Left kidney (tissue), 1 donor: ENCODE measurements at regions not wholly inside any gene's neighbourhood (a gene's known extent, or its start where the extent isn't known, plus 50 kb on each side); places are given as distances from the start of the nearest gene placed in this dataset.
"Not testable (repeated sequence)": the region's sequence is repeated elsewhere in the genome, so short reads cannot be mapped to it uniquely, and the experiment has no call there.

Source experiments
- DNase-seq: peaks from one replicate; pipeline ENCODE4 v3.0.0-alpha.2; 2013

GRCh38 chr2:132220589-132220988, 58.8 kb upstream of the ANKRD30BL start:
- DNase-seq = not testable (repeated sequence)

GRCh38 chr2:132221886-132222285, 60.1 kb upstream of the ANKRD30BL start:
- not testable (repeated sequence) for DNase-seq

DNA sequence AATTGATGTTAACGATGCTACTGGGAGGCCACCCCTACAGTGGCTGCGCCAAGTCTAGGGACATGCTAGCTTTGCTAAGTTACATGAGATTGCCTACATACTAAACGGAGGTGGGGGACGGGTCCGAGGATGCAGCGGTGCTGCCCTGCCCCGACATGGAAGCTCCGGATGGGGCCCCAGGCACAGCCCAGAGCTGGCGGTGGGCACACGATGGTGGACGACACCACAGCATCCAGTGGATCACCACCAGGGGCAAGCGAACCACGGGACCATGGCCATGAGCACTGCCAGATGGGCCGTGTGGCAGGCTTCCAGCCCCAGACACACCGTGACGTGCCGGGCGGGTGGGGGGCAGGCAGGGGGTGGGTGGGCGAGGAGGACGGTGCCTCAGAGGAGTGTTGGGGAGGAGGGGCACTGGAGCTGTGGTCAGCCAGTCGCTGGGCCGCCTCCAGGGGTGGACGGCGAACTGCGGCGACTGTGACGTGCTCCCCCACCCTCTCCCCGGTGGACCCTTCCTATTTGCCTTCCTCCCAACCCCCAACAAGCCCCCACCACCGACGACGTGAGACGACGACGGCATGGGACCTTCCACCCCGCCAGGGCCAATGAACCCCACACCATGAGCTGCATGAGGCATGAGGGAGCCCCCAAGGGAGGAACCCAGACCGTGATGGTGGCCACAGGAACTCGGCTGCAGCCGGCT, 90.6 kb upstream of the ANKRD30BL start:
- no peak for DNase-seq

- no peak for DNase-seq
These were observed 91.1 kb upstream of the ANKRD30BL start for GRCh38 chr2:132252894-132253264.

DNA sequence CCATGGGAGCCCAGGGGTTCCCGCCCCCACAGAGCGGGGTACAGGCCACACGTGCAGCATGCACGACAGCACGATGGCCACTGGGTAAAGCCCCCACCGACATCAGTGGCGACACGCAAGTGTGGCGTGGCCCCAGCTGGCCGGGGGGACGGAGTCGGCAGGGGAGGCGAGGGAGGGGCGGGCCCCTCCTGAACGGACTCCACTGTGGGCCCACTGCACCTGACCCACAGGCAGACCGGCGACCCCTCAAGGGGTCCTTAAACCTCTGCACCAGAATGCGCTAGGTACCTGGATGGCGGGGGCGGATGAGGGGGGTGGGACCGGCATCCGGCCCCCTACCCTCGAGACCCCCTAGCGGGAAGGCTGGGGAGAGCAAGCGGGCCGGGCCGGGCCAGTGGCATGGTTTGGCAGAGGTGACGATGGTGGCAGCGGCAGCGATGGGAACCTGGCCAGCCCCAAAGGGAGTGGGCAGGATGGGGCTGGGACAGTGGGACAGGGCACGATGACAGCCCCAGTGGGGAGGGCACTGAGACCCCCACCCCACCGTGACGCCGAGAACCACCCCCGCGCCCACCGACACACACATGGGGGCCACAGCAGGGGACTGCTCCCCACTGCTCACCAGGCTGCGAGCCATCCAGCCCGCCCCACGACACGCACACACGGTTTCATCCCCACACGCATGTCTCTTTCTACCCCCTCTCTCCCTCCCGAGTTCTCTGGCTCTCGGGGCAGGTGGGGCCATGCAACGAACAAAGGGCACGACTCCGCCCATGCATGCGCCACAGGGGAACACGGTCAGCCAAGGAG, 91.9 kb upstream of the ANKRD30BL start:
- DNase-seq = no peak

GRCh38 chr2:132254306-132254919, 92.7 kb upstream of the ANKRD30BL start:
- not testable (repeated sequence) for DNase-seq

DNA sequence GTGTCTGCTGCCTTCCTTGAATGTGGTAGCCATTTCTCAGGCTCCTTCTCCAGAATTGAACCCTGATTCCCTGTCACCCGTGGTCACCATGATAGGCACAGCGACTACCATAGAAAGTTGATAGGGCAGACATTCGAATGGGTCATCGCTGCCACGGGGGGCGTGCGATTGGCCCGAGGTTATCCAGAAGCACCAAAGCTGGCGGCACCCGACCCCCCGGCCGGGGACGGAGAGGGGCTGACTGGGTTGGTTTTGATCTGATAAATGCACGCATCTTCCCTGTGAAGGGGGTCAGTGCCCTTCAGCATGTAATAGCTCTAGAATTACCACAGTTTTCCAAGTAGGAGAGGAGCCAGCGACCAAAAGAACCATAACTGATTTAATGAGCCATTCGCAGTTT, 94.0 kb upstream of the ANKRD30BL start:
- DNase-seq = no peak

DNA sequence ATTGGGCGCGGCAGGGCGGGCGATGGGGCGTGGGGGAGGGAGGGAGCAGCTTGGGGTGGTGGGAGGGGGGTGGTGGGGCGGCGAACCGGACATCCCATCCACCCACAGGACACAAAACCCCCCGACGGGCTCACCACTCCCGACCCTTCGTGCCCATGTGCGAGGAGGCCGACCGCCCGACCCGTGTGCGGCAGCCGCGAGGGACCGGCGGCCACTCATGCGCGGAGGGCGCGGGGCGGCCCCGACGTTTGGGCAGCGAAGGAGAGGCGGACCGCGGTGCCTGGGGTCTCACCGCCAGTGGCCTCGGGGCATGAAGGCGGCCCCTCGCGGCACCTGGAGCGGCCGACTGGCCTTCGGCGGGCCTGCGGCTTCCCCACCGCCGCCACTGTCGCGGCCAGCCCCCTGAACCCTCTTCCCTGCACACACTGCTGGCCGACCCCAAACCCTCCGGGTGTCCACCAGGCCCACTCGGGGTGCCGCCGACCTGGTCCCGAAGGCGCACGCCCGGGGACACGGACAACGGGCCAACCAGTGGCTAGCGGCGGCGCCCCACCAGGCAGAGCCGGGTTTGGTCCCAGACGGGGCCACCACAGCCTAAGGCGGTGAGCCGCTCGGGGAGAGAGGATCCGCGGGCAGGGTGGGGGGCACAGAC, 94.6 kb upstream of the ANKRD30BL start:
- no peak for DNase-seq

- DNase-seq = not testable (repeated sequence)
These were observed 95.2 kb upstream of the ANKRD30BL start for GRCh38 chr2:132256903-132257300.

DNA sequence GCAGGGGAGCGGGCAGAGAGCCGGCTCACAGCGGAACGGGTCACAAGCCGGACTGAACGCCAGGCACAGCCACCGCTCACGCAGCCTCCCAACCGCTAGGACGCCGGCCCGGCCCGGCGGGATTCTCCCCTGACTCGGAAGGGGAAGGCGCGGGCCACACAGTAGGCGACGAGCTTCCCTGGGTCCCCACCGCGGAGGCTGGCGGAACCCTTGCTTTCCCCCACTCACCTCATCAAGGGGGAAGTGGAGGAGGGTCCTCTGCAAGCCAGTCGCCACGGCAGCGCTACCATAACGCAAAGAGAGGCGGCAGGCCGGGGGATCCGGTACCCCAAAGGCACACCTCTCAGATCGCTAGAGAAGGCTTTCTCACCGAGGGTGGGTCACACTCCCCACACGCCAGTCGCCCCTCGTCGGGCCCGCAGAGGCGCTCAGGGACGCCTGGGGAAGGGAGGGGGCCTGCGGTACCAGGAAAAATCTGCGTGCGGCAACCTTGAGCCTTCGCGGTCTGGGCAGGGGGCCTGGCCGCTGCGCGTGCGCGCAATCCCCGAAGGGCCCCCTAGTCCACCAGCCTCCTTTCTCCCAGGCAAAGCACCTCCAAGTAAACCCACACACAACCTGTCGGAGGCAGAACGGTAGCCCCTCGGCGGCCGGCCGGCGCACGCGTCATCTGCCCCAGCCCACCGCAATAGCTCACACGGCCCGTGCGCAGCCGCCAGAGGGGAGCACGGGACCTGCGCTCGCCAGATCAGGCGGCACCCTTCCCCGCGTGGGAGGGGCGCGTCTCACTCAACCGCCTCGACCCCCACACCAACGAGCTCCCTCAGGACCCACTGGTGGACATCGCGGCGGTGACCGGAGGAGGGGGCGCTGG, 95.8 kb upstream of the ANKRD30BL start:
- peak; percentile 35 for DNase-seq

GRCh38 chr2:132259276-132259675, 97.5 kb upstream of the ANKRD30BL start:
- DNase-seq = not testable (repeated sequence)

- DNase-seq = not testable (repeated sequence)
These were observed 103.8 kb upstream of the ANKRD30BL start for GRCh38 chr2:132265595-132265994.

GRCh38 chr2:132267105-132267497, 105.3 kb upstream of the ANKRD30BL start:
- no peak for DNase-seq

DNA sequence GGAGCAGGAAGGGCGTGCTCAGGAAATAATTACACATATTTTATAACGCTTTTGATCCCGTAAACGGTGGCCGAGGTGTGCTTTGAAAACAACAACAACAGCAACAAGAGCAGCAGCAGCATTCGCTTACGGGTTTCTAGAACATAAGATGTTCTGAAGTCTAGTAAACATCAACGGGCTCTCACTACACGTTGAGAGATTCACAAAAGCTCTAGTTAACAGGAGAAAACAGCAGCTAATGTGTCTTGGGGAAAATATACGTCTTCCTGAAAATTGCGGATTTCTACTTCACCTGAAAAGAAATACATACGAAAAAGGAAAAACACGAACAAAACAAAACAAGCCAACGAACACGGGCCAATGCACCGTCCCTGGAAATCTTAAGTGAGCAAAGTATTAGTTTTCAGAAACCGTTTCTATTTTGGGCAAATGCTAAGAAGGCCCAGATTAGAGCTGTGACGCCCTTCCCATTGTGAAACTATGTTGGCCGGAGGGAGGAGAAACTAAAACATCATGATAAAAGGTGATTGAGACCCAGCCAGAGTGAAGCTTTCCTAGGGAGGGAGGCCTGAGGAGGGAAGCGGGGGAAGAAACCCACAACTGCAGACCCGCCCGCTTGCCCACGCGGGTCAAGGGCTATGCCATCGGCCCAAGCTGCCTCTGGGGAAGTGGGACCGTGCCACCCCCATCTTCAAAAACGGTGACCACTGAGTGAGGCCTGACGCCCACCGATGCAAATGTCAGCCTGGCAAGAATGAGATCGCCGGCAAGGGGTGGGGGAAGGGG, 105.9 kb upstream of the ANKRD30BL start:
- peak; percentile 53 for DNase-seq

GRCh38 chr2:132268284-132268976, 106.7 kb upstream of the ANKRD30BL start:
- peak; percentile 90 for DNase-seq

- DNase-seq = no peak
These were observed 107.3 kb upstream of the ANKRD30BL start for GRCh38 chr2:132268977-132269523.

DNA sequence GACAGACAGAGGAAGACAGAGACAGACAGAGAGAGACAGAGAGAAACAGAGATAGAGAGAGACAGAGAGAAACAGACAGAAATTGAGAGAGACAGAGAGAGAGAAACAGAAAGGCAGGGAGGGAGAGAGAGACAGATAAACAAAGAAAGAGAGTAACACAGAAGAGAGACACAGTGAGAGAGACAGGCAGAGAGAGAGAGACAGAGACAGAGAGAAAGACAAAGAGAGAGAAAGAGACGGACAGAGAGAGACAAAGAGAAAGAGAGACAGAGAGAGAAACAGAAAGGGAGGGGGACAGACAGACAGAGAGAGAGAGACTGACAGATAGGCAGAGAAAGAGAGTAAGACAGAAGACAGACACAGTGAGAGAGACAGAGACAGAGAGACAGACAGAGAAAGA, 108.5 kb upstream of the ANKRD30BL start:
- DNase-seq = no peak

DNA sequence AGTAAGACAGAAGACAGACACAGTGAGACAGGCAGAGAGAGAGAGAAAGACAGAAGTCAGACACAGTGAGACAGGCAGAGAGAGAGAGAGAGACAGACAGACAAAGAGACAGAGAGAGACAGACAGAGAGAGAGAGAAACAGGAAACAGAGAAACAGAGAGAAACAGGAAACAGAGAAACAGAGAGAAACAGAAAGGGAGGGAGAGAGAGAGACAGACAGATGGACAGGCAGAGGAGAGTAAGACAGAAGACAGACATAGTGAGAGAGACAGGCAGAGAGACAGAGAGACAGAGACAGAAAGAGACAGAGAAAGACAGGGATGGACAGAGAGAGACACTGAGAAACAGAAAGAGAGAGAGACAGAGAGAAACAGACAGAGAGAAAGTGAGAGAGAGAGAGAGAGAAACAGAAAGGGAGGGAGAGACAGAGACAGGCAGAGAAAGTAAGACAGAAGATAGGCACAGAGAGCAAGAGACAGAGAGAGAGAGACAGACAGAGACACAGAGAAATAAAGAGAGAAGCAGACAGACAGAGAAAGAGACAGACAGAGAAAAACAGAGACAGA, 109.3 kb upstream of the ANKRD30BL start:
- no peak for DNase-seq

- not testable (repeated sequence) for DNase-seq
These were observed 110.0 kb upstream of the ANKRD30BL start for GRCh38 chr2:132271794-132272193.
